Nephron (organoid): ENCODE measurements at regions not wholly inside any gene's neighbourhood (a gene's known extent, or its start where the extent isn't known, plus 50 kb on each side); places are given as distances from the start of the nearest gene placed in this dataset.

Experiments used
- H3K27ac Mint-ChIP-seq, 3 experiments: 2 replicates each; pipeline ENCODE4 v1.8.0; 2020; ENCODE audit warnings: mixed read lengths in 3 of 3, mild to moderate bottlenecking in 2 of 3, moderate library complexity in 1 of 3
- H3K27me3 Mint-ChIP-seq: 2 replicates; pipeline ENCODE4 v1.8.0; 2021; ENCODE audit warnings: low read depth, mild to moderate bottlenecking, moderate library complexity, mixed read lengths
- H3K36me3 Mint-ChIP-seq: 2 replicates; pipeline ENCODE4 v1.8.0; 2020; ENCODE audit warnings: low read depth, mixed read lengths
- H3K4me1 Mint-ChIP-seq: 2 replicates; pipeline ENCODE4 v1.8.0; 2020; ENCODE audit warnings: mixed read lengths
- H3K4me3 Mint-ChIP-seq, 3 experiments: 2 replicates each; pipeline ENCODE4 v1.8.0; 2020; ENCODE audit warnings: mild to moderate bottlenecking in 3 of 3, mixed read lengths in 3 of 3, moderate library complexity in 2 of 3
- H3K9me3 Mint-ChIP-seq: 2 replicates; pipeline ENCODE4 v1.8.0; 2020; ENCODE audit warnings: mixed read lengths
- CTCF ChIP-seq, 3 experiments: fragments of 200-600 bp; sonication (generic); IDR thresholded peaks; one replicate each; pipeline ENCODE4 v1.5.0; 2021; ENCODE audit warnings: antibody characterized with exemption in 3 of 3; ENCODE audit not compliant: unreplicated experiment in 3 of 3

DNA sequence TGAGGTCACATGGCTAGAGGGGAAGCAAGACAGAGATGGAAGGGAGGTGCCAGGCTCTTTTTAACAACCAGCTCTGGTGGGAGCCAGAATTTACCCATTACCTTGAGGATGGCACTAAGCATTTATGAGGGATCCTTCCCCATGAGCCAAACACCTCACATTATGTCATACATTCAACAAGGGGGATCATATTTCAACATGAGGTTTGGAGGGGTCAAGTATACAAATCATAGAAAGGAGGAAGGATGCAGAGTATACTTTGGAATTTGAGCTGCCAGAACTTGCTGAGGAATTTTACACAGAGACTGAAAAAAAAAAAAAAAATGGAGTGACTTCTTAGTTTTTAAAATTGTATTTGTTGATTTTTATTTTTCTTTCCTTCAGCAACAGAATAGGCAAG is 891.4 kb downstream of the CCDC85A start:
- TF ChIP-seq CTCF (IDR thresholded peaks at IDR 0.05; ENCODE audit: unreplicated experiment in 3 of 3): no peak
- Mint-ChIP-seq H3K9me3 (no peaks in the 10 kb centered on the region), H3K36me3 (no peaks in the 10 kb centered on the region), H3K4me3 (peak overlapping the region in 1 of 3 experiments; percentile 16), H3K27ac (peak overlapping the region; percentile 5 to 52 (median 36)), H3K27me3 (no peaks in the 10 kb centered on the region), H3K4me1 (peaks cover 25% of the 10 kb centered on the region)

GRCh38 chr2:57080035-57080434 is 896.2 kb downstream of the CCDC85A start:
- Mint-ChIP-seq H3K27ac (no peak overlapping the region), H3K27me3 (no peaks in the 10 kb centered on the region), H3K9me3 (peaks cover 4% of the 10 kb centered on the region), H3K36me3 (no peaks in the 10 kb centered on the region), H3K4me3 (no peak overlapping the region), H3K4me1 (peaks cover 19% of the 10 kb centered on the region)
- TF ChIP-seq CTCF (IDR thresholded peaks at IDR 0.05; ENCODE audit: unreplicated experiment in 3 of 3): no peak

GRCh38 chr2:57084697-57085281 is 901.0 kb downstream of the CCDC85A start:
- Mint-ChIP-seq H3K36me3 (no peaks in the 10 kb centered on the region), H3K4me3 (no peak overlapping the region), H3K4me1 (no peaks in the 10 kb centered on the region), H3K9me3 (peaks cover 7% of the 10 kb centered on the region), H3K27me3 (no peaks in the 10 kb centered on the region), H3K27ac (no peak overlapping the region)
- no peak for TF ChIP-seq CTCF (IDR thresholded peaks at IDR 0.05; ENCODE audit: unreplicated experiment in 3 of 3)

- H3K9me3 Mint-ChIP-seq: peaks cover 11% of the 10 kb centered on the region
- no peaks in the 10 kb centered on the region for H3K4me1 Mint-ChIP-seq
- H3K36me3 Mint-ChIP-seq: no peaks in the 10 kb centered on the region
- no peak for TF ChIP-seq CTCF (IDR thresholded peaks at IDR 0.05; ENCODE audit: unreplicated experiment in 3 of 3)
- no peaks in the 10 kb centered on the region for H3K27me3 Mint-ChIP-seq
- H3K27ac Mint-ChIP-seq: no peak overlapping the region
- no peak overlapping the region for H3K4me3 Mint-ChIP-seq
Observed at GRCh38 chr2:57093020-57093419, 909.2 kb downstream of the CCDC85A start.

DNA sequence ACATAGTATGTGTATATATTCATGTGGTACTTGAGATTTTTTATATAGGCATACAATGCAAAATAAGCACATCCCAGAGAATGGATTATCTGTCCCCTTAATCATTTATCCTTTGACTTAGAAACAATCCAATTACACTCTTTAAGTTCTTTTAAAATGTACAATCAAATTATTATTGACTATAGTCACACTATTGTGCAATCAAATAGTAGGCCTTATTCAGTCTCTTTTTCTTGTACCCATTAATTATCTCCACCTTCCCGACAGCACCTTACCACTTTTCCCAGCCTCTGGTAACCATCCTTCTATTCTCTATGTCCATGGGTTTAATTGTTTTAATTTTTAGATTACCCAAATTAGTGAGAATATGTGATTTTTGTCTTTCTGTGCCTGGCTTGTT is 914.1 kb downstream of the CCDC85A start:
- TF ChIP-seq CTCF (IDR thresholded peaks at IDR 0.05; ENCODE audit: unreplicated experiment in 3 of 3): no peak

GRCh38 chr2:57100436-57100835 is 916.6 kb downstream of the CCDC85A start:
- Mint-ChIP-seq H3K9me3 (peaks cover 20% of the 10 kb centered on the region), H3K4me1 (no peaks in the 10 kb centered on the region), H3K36me3 (no peaks in the 10 kb centered on the region), H3K27ac (no peak overlapping the region), H3K27me3 (no peaks in the 10 kb centered on the region), H3K4me3 (no peak overlapping the region)
- no peak for TF ChIP-seq CTCF (IDR thresholded peaks at IDR 0.05; ENCODE audit: unreplicated experiment in 3 of 3)

More for the DNA sequence above, 914.1 kb downstream of the CCDC85A start:
- Mint-ChIP-seq H3K27me3 (no peaks in the 10 kb centered on the region), H3K27ac (no peak overlapping the region), H3K9me3 (peaks cover 26% of the 10 kb centered on the region), H3K4me3 (no peak overlapping the region), H3K36me3 (no peaks in the 10 kb centered on the region), H3K4me1 (no peaks in the 10 kb centered on the region)
